Hepatocyte (in vitro differentiated cells): ENCODE measurements at regions not wholly inside any gene's neighbourhood (a gene's known extent, or its start where the extent isn't known, plus 50 kb on each side); places are given as distances from the start of the nearest gene placed in this dataset.

Source experiments
- DNase-seq: peaks from one replicate; pipeline ENCODE4 v3.0.0-alpha.2; 2016; ENCODE audit warnings: low spot score
- H2AFZ ChIP-seq: fragments of 200-600 bp; sonication (generic); 2 replicates; pipeline ENCODE4 v1.6.0; 2016; ENCODE audit warnings: antibody characterized with exemption, mild to moderate bottlenecking
- H3K27ac ChIP-seq: fragments of 200-600 bp; sonication (generic); 2 replicates; pipeline ENCODE4 v1.5.1; 2016; ENCODE audit warnings: mild to moderate bottlenecking
- H3K27me3 ChIP-seq: fragments of 200-600 bp; sonication (generic); 2 replicates; pipeline ENCODE4 v1.6.1; 2016
- H3K36me3 ChIP-seq: fragments of 200-600 bp; sonication (generic); replicated peaks from 2 replicates; pipeline ENCODE4 v1.5.1; 2016; ENCODE audit warnings: low read depth; ENCODE audit not compliant: insufficient read depth
- H3K4me1 ChIP-seq: fragments of 200-600 bp; sonication (generic); 2 replicates; pipeline ENCODE4 v1.5.1; 2016; ENCODE audit warnings: mild to moderate bottlenecking, moderate library complexity; ENCODE audit not compliant: insufficient read depth
- H3K4me2 ChIP-seq: fragments of 200-600 bp; sonication (generic); 2 replicates; pipeline ENCODE4 v1.6.0; 2016
- H3K4me3 ChIP-seq: fragments of 200-600 bp; sonication (generic); 2 replicates; pipeline ENCODE4 v1.5.1; 2016; ENCODE audit warnings: mild to moderate bottlenecking
- H3K79me2 ChIP-seq: fragments of 200-600 bp; sonication (generic); 2 replicates; pipeline ENCODE4 v1.6.0; 2017; ENCODE audit warnings: mild to moderate bottlenecking
- H3K9me2 ChIP-seq: fragments of 200-600 bp; sonication (generic); replicated peaks from 2 replicates; pipeline ENCODE4 v1.6.0; 2017; ENCODE audit warnings: mild to moderate bottlenecking; ENCODE audit not compliant: insufficient read depth
- H3K9me3 ChIP-seq: fragments of 200-600 bp; sonication (generic); 2 replicates; pipeline ENCODE4 v1.5.1; 2016; ENCODE audit warnings: low read depth, mild to moderate bottlenecking
- H4K20me1 ChIP-seq: fragments of 200-600 bp; sonication (generic); 2 replicates; pipeline ENCODE4 v1.6.0; 2016; ENCODE audit warnings: mild to moderate bottlenecking; ENCODE audit not compliant: insufficient read depth, poor library complexity, severe bottlenecking
- EZH2 ChIP-seq: fragments of 200-600 bp; sonication (generic); IDR thresholded peaks from 2 replicates; pipeline ENCODE4 v1.6.1; 2016; ENCODE audit warnings: antibody characterized with exemption, mild to moderate bottlenecking, borderline replicate concordance
- EZH2phosphoT487 ChIP-seq: fragments of 200-600 bp; sonication (generic); IDR thresholded peaks from one replicate; pipeline ENCODE4 v1.6.1; 2018; ENCODE audit warnings: antibody characterized with exemption, mild to moderate bottlenecking, low read depth, moderate library complexity; ENCODE audit not compliant: unreplicated experiment, severe bottlenecking
- WGBS: methylation state at CpG from one replicate; pipeline ENCODE4 v1.1.6; 2016; ENCODE audit warnings: low lambda C conversion rate; ENCODE audit errors: missing lambda C conversion rate; 5-methylcytosine and 5-hydroxymethylcytosine counted together
- TF ChIP-seq, protein P1 (sequence below): fragments of 200-600 bp; sonication (generic); IDR thresholded peaks from 2 replicates; pipeline ENCODE4 v1.5.1; 2016; ENCODE audit warnings: antibody characterized with exemption, mild to moderate bottlenecking; ENCODE audit not compliant: poor library complexity

DNA sequence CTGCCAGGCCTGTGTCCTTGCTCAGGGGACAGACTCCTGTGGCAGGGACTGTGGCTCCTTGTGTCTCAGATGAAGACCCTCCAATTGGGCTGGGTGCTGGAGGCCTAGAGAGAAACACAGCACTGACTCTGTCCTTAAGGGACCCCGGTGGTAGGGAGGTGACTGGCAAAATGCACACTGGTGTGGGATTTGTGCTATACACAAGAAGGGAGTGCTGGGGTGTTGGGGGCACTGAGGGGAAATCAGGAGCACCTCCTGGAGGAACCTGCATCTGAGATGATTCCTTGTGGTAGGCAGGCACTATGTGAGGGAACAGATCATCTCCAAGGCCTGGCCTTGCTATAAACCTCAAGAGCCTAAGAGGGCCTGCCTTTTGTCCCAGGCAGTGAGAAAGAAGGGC lies 149.2 kb downstream of the RPS24 start:
- Histone ChIP-seq H2AFZ (no peak overlapping the region), H4K20me1 (no peaks in the 10 kb centered on the region), H3K27ac (no peak overlapping the region), H3K9me2 (no peaks in the 10 kb centered on the region), H3K4me2 (no peak overlapping the region), H3K36me3 (no peaks in the 10 kb centered on the region), H3K27me3 (peaks cover 3% of the 10 kb centered on the region), H3K4me1 (no peaks in the 10 kb centered on the region), H3K79me2 (no peaks in the 10 kb centered on the region), H3K9me3 (no peaks in the 10 kb centered on the region), H3K4me3 (no peak overlapping the region)
- TF ChIP-seq EZH2phosphoT487 = no peak
- TF ChIP-seq EZH2 = no peak
- TF ChIP-seq, protein P1, sequence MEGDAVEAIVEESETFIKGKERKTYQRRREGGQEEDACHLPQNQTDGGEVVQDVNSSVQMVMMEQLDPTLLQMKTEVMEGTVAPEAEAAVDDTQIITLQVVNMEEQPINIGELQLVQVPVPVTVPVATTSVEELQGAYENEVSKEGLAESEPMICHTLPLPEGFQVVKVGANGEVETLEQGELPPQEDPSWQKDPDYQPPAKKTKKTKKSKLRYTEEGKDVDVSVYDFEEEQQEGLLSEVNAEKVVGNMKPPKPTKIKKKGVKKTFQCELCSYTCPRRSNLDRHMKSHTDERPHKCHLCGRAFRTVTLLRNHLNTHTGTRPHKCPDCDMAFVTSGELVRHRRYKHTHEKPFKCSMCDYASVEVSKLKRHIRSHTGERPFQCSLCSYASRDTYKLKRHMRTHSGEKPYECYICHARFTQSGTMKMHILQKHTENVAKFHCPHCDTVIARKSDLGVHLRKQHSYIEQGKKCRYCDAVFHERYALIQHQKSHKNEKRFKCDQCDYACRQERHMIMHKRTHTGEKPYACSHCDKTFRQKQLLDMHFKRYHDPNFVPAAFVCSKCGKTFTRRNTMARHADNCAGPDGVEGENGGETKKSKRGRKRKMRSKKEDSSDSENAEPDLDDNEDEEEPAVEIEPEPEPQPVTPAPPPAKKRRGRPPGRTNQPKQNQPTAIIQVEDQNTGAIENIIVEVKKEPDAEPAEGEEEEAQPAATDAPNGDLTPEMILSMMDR = no peak
- WGBS = no CpG with 5 or more reads among the region's 1 CpG
- DNase-seq = no peak

DNA sequence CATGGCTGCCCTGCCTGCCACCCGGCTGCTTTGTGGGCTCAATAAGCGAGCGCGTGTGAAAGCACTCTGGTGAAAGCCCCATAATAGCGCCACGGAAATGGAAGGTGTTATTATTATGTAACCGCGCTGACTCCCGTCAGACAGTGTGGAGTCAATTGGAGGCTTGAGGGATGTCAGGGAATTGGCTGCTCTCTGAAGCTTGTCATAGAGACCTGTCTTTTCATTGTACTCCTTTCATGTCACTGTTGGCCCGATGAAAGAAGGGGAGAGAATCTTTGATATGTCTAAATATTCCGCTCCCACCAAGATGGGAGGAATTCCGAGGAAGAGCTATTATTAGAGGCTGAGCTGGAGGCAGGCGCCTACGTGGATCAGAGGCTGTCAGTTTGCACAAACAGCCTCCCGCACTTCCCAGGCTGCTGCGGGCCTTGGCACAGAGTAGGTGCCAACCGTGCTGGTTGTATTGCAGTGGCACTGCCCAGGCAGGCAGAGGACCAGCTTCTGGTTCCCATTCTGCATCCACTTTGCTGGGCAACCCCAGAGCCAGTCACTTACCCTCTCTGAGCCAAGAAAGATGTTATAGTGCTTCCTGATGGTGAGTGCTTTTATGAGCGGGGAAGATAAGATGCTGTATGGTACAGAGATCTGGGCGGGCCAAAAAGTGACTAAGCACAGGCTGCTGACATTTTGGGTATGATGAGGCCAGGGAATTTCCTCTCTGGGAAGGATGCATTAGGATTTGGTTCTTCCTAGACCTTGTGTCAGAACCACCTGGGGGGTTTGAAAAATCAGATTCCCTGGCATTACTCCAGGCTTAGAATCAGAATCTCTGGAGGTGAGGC lies 151.4 kb downstream of the RPS24 start:
- no peak overlapping the region for H3K4me2 ChIP-seq
- H3K79me2 ChIP-seq = no peaks in the 10 kb centered on the region
- H2AFZ ChIP-seq = no peak overlapping the region
- WGBS = 92% methylated on average over 19 of the region's 19 CpGs
- DNase-seq = no peak
- H3K27me3 ChIP-seq = no peaks in the 10 kb centered on the region
- no peak overlapping the region for H3K27ac ChIP-seq
- no peaks in the 10 kb centered on the region for H3K4me1 ChIP-seq
- H3K9me3 ChIP-seq = no peaks in the 10 kb centered on the region
- H3K36me3 ChIP-seq = no peaks in the 10 kb centered on the region
- H4K20me1 ChIP-seq = no peaks in the 10 kb centered on the region
- H3K4me3 ChIP-seq = no peak overlapping the region
- TF ChIP-seq EZH2 (no peak), EZH2phosphoT487 (no peak)
- TF ChIP-seq, protein P1 = no peak
- no peaks in the 10 kb centered on the region for H3K9me2 ChIP-seq

DNA sequence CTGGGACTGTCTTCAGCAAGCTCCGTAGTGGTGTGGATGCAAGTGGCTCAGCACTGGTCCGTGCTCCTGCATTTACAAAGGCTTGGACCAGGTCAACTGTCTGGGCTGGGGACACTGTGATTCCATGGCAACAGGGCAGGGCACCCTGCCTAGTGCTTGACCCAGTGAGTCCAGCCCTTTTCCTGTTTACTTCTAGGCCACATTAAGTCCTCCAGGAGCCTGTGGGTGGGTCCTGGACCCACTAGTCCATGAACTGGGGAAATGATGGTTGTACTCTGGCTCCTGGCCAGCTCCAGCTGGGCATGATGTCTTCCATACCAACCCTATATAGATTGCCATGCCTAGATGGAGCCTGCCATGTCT lies 152.0 kb downstream of the RPS24 start:
- 73% methylated on average over 2 of the region's 2 CpGs for WGBS
- no peak overlapping the region for H3K4me2 ChIP-seq
- H3K4me1 ChIP-seq = peaks cover under 1% of the 10 kb centered on the region
- H3K27ac ChIP-seq = no peak overlapping the region
- no peak for DNase-seq
- no peaks in the 10 kb centered on the region for H3K9me3 ChIP-seq
- H3K36me3 ChIP-seq = no peaks in the 10 kb centered on the region
- TF ChIP-seq EZH2 (no peak), EZH2phosphoT487 (no peak)
- TF ChIP-seq, protein P1 = no peak
- no peaks in the 10 kb centered on the region for H4K20me1 ChIP-seq
- H3K9me2 ChIP-seq = no peaks in the 10 kb centered on the region
- H3K27me3 ChIP-seq = no peaks in the 10 kb centered on the region
- H2AFZ ChIP-seq = no peak overlapping the region
- no peak overlapping the region for H3K4me3 ChIP-seq
- H3K79me2 ChIP-seq = no peaks in the 10 kb centered on the region
